ENCODE measurements at regions not wholly inside any gene's neighbourhood (a gene's known extent, or its start where the extent isn't known, plus 50 kb on each side); places are given as distances from the start of the nearest gene placed in this dataset.

DNA sequence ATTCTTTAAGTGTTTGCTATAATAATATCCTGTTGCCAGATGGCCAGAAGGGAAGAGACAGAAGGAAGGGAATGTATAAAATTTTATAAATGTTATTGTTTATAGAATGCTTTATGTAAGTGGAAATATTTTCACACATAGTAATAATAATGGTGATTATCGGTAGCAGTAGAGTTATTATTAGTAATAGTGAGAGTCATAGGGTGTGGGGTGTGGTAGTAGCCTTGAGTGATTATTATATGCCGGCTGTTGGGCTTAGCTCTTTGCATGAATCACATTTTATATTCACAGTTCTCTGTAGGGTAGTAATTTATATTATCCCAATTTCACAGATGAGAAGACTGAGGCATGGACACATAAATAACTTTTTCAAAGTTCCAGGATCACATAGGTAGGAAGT lies 391.4 kb downstream of the C12orf75 start:
- no peaks in the 10 kb centered on the region for H3K4me1 ChIP-seq (ENCODE audit: control insufficient read depth, extremely low read depth, insufficient read depth, low read length)
- H3K36me3 ChIP-seq (ENCODE audit: control insufficient read depth, insufficient read depth, low read length) = no peaks in the 10 kb centered on the region
- no peak overlapping the region for H3K4me2 ChIP-seq (ENCODE audit: extremely low read depth, insufficient read depth, low read length)
- no peaks in the 10 kb centered on the region for H3K79me2 ChIP-seq (ENCODE audit: control insufficient read depth, insufficient read depth, low read length)
- H4K20me1 ChIP-seq (ENCODE audit: control insufficient read depth, extremely low read depth, insufficient read depth, low read length) = no peaks in the 10 kb centered on the region
- H3K9ac ChIP-seq (ENCODE audit: insufficient read depth, low read length) = no peak overlapping the region
- DNase-seq (ENCODE audit: low read depth in 2 of 2) = no peak
- no peak overlapping the region for H3K4me3 ChIP-seq (replicated peaks in 1 of 4; ENCODE audit: control extremely low read depth in 1 of 4, insufficient read depth in 1 of 4, low read depth in 3 of 4, low read length in 4 of 4)
- H3K27me3 ChIP-seq (ENCODE audit: control insufficient read depth, insufficient read depth, low read length) = no peaks in the 10 kb centered on the region
- no peak overlapping the region for H2AFZ ChIP-seq (ENCODE audit: low read length)
- no peaks in the 10 kb centered on the region for H3K9me3 ChIP-seq (ENCODE audit: control insufficient read depth, insufficient read depth, low read depth, low read length)
- no peak overlapping the region for H3K27ac ChIP-seq (ENCODE audit: insufficient read depth, low read length)
- TF ChIP-seq, protein P1, sequence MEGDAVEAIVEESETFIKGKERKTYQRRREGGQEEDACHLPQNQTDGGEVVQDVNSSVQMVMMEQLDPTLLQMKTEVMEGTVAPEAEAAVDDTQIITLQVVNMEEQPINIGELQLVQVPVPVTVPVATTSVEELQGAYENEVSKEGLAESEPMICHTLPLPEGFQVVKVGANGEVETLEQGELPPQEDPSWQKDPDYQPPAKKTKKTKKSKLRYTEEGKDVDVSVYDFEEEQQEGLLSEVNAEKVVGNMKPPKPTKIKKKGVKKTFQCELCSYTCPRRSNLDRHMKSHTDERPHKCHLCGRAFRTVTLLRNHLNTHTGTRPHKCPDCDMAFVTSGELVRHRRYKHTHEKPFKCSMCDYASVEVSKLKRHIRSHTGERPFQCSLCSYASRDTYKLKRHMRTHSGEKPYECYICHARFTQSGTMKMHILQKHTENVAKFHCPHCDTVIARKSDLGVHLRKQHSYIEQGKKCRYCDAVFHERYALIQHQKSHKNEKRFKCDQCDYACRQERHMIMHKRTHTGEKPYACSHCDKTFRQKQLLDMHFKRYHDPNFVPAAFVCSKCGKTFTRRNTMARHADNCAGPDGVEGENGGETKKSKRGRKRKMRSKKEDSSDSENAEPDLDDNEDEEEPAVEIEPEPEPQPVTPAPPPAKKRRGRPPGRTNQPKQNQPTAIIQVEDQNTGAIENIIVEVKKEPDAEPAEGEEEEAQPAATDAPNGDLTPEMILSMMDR (conservative IDR thresholded peaks at IDR 0.05 in 1 of 2, IDR thresholded peaks at IDR 0.05 in 1 of 2; ENCODE audit: low read depth in 1 of 2, low read length in 2 of 2) = no peak
- no peak for TF ChIP-seq EZH2 (IDR thresholded peaks at IDR 0.05; ENCODE audit: low read length, missing control alignments)

DNA sequence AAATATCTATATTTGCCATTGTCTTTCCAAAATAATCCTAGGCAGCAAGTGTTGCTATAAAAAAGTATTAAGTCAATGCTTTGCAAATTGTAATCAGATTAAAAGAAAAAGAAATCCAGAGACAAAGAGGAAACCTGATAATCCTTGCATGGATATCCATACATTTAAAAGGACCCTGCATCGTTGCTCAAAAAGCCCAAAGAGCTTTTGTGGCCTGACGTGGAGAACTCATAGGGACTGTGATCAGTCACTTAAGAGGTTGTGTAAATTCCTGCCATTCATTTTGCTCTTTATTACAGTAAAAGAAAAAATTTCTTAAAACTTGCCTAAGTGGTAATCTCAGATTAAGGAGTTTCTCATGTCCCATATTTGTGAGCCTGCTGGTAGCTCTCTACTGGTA lies 392.6 kb downstream of the C12orf75 start:
- no peaks in the 10 kb centered on the region for H3K79me2 ChIP-seq (ENCODE audit: control insufficient read depth, insufficient read depth, low read length)
- H3K27ac ChIP-seq (ENCODE audit: insufficient read depth, low read length) = no peak overlapping the region
- no peak overlapping the region for H3K9ac ChIP-seq (ENCODE audit: insufficient read depth, low read length)
- H3K9me3 ChIP-seq (ENCODE audit: control insufficient read depth, insufficient read depth, low read depth, low read length) = no peaks in the 10 kb centered on the region
- H3K4me3 ChIP-seq (replicated peaks in 1 of 4; ENCODE audit: control extremely low read depth in 1 of 4, insufficient read depth in 1 of 4, low read depth in 3 of 4, low read length in 4 of 4) = no peak overlapping the region
- H4K20me1 ChIP-seq (ENCODE audit: control insufficient read depth, extremely low read depth, insufficient read depth, low read length) = no peaks in the 10 kb centered on the region
- H2AFZ ChIP-seq (ENCODE audit: low read length) = no peak overlapping the region
- TF ChIP-seq, protein P1 (conservative IDR thresholded peaks at IDR 0.05 in 1 of 2, IDR thresholded peaks at IDR 0.05 in 1 of 2; ENCODE audit: low read depth in 1 of 2, low read length in 2 of 2) = no peak
- TF ChIP-seq EZH2 (IDR thresholded peaks at IDR 0.05; ENCODE audit: low read length, missing control alignments) = no peak
- H3K27me3 ChIP-seq (ENCODE audit: control insufficient read depth, insufficient read depth, low read length) = no peaks in the 10 kb centered on the region
- H3K4me2 ChIP-seq (ENCODE audit: extremely low read depth, insufficient read depth, low read length) = no peak overlapping the region
- no peaks in the 10 kb centered on the region for H3K36me3 ChIP-seq (ENCODE audit: control insufficient read depth, insufficient read depth, low read length)
- no peak for DNase-seq (ENCODE audit: low read depth in 2 of 2)
- no peaks in the 10 kb centered on the region for H3K4me1 ChIP-seq (ENCODE audit: control insufficient read depth, extremely low read depth, insufficient read depth, low read length)

DNA sequence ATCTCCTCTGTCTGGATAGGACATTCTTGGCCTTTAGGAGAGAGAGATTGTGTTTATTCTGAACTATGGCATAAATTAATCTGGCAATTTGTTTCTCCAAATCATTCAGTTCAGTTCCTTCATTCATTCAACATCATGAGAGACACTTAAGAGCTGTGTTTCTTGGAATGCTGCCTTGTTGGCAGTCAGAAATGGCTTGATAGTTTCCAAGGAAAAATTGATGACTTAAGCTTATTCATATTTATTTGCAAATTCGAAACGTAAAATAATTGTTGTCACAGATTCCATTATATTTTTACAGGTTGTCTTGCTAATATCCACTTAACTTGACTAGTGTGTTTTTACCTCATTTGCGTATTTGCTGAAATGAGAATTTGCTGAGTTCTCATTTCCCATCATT lies 393.0 kb downstream of the C12orf75 start:
- Histone ChIP-seq H3K4me2 (ENCODE audit: extremely low read depth, insufficient read depth, low read length) (no peak overlapping the region), H3K4me3 (replicated peaks in 1 of 4; ENCODE audit: control extremely low read depth in 1 of 4, insufficient read depth in 1 of 4, low read depth in 3 of 4, low read length in 4 of 4) (no peak overlapping the region), H4K20me1 (ENCODE audit: control insufficient read depth, extremely low read depth, insufficient read depth, low read length) (no peaks in the 10 kb centered on the region), H3K9ac (ENCODE audit: insufficient read depth, low read length) (no peak overlapping the region), H3K27ac (ENCODE audit: insufficient read depth, low read length) (no peak overlapping the region), H3K9me3 (ENCODE audit: control insufficient read depth, insufficient read depth, low read depth, low read length) (no peaks in the 10 kb centered on the region), H2AFZ (ENCODE audit: low read length) (no peak overlapping the region), H3K27me3 (ENCODE audit: control insufficient read depth, insufficient read depth, low read length) (no peaks in the 10 kb centered on the region), H3K4me1 (ENCODE audit: control insufficient read depth, extremely low read depth, insufficient read depth, low read length) (no peaks in the 10 kb centered on the region), H3K36me3 (ENCODE audit: control insufficient read depth, insufficient read depth, low read length) (no peaks in the 10 kb centered on the region), H3K79me2 (ENCODE audit: control insufficient read depth, insufficient read depth, low read length) (no peaks in the 10 kb centered on the region)
- no peak for DNase-seq (ENCODE audit: low read depth in 2 of 2)
- no peak for TF ChIP-seq EZH2 (IDR thresholded peaks at IDR 0.05; ENCODE audit: low read length, missing control alignments)
- TF ChIP-seq, protein P1 (conservative IDR thresholded peaks at IDR 0.05 in 1 of 2, IDR thresholded peaks at IDR 0.05 in 1 of 2; ENCODE audit: low read depth in 1 of 2, low read length in 2 of 2) = no peak

Data from fibroblast of lung (primary cell).